Keratinocyte (primary cell): ENCODE measurements at regions not wholly inside any gene's neighbourhood (a gene's known extent, or its start where the extent isn't known, plus 50 kb on each side); places are given as distances from the start of the nearest gene placed in this dataset.

Experiments
- DNase-seq: peaks from one replicate; pipeline ENCODE4 v3.0.0-alpha.2; 2011; ENCODE audit warnings: low read depth, missing footprints, low spot score
- FAIRE-seq: peaks from 2 replicates; lab custom pipeline; 2011; peaks lifted over from hg19 to GRCh38; lab: Jason Lieb, UNC
- H2AFZ ChIP-seq: 2 replicates; pipeline ENCODE4 v1.6.0; 2012; ENCODE audit warnings: low read length, control low read depth, inconsistent platforms; ENCODE audit not compliant: control insufficient read depth
- H3K27ac ChIP-seq: 2 replicates; pipeline ENCODE4 v1.5.1; 2011; ENCODE audit warnings: low read length; ENCODE audit not compliant: control insufficient read depth, insufficient read depth
- H3K27me3 ChIP-seq: 3 replicates; pipeline ENCODE4 v1.6.0; 2011; ENCODE audit warnings: low read length; ENCODE audit not compliant: control insufficient read depth, insufficient read depth; ENCODE audit errors: extremely low read depth
- H3K36me3 ChIP-seq, 2 experiments: 2 replicates in 1 of 2; 3 replicates in 1 of 2; pipeline ENCODE4 v1.5.1; 2011; ENCODE audit warnings: low read length in 2 of 2, mild to moderate bottlenecking in 1 of 2; ENCODE audit not compliant: control insufficient read depth in 2 of 2, insufficient read depth in 2 of 2; ENCODE audit errors: extremely low read depth in 1 of 2
- H3K4me1 ChIP-seq: 3 replicates; pipeline ENCODE4 v1.5.1; 2011; ENCODE audit warnings: low read length; ENCODE audit not compliant: control insufficient read depth, insufficient read depth; ENCODE audit errors: extremely low read depth
- H3K4me2 ChIP-seq: 3 replicates; pipeline ENCODE4 v1.6.0; 2011; ENCODE audit warnings: low read depth, low read length; ENCODE audit not compliant: control insufficient read depth, insufficient read depth; ENCODE audit errors: extremely low read depth
- H3K4me3 ChIP-seq, 3 experiments: fragments of 200-600 bp in 1 of 3; sonication (generic) in 1 of 3; 2 replicates in 2 of 3; 3 replicates in 1 of 3; pipeline ENCODE4 v1.5.1; 2011 to 2016; ENCODE audit warnings: low read length in 3 of 3, mild to moderate bottlenecking in 3 of 3, control low read depth in 2 of 3, inconsistent platforms in 1 of 3, low read depth in 1 of 3, mixed read lengths in 1 of 3, mixed run types in 1 of 3, moderate library complexity in 1 of 3; ENCODE audit not compliant: control insufficient read depth in 2 of 3, insufficient read depth in 2 of 3; ENCODE audit errors: extremely low read depth in 1 of 3
- H3K79me2 ChIP-seq: 2 replicates; pipeline ENCODE4 v1.6.0; 2012; ENCODE audit warnings: low read length; ENCODE audit not compliant: control insufficient read depth, insufficient read depth
- H3K9ac ChIP-seq: 3 replicates; pipeline ENCODE4 v1.6.0; 2011; ENCODE audit warnings: low read length; ENCODE audit not compliant: control insufficient read depth, insufficient read depth; ENCODE audit errors: extremely low read depth
- H3K9me1 ChIP-seq: 3 replicates; pipeline ENCODE4 v1.6.0; 2011; ENCODE audit warnings: low read length; ENCODE audit not compliant: control insufficient read depth, insufficient read depth; ENCODE audit errors: extremely low read depth
- H3K9me3 ChIP-seq: 2 replicates; pipeline ENCODE4 v1.5.1; 2012; ENCODE audit warnings: low read depth, low read length; ENCODE audit not compliant: control insufficient read depth
- H4K20me1 ChIP-seq: 3 replicates; pipeline ENCODE4 v1.6.0; 2011; ENCODE audit warnings: low read length; ENCODE audit not compliant: control insufficient read depth, insufficient read depth; ENCODE audit errors: extremely low read depth
- EZH2 ChIP-seq: IDR thresholded peaks from one replicate; pipeline ENCODE4 v1.6.1; 2012; ENCODE audit warnings: inconsistent platforms, mild to moderate bottlenecking, low read length, moderate library complexity
- dilution Hi-C: fragments of 300-500 bp; cut with MboI; formaldehyde crosslinking; loops from one replicate; pipeline ENCODE4 v1.7.0; 2020; ENCODE audit warnings: low sequenced_read_pairs; ENCODE audit not compliant: extremely low pct_ligation_motif_present
- TF ChIP-seq, protein P1 (sequence below), 3 experiments: IDR thresholded peaks in 1 of 3; conservative IDR thresholded peaks in 1 of 3; optimal IDR thresholded peaks in 1 of 3; 2 replicates in 2 of 3; 3 replicates in 1 of 3; pipeline versions ENCODE3 to v1.5.1; 2011; ENCODE audit warnings: low read length in 3 of 3, mild to moderate bottlenecking in 3 of 3, moderate library complexity in 2 of 3, control low read depth in 1 of 3, inconsistent platforms in 1 of 3; ENCODE audit not compliant: insufficient read depth in 2 of 3; ENCODE audit errors: extremely low read depth in 1 of 3

DNA sequence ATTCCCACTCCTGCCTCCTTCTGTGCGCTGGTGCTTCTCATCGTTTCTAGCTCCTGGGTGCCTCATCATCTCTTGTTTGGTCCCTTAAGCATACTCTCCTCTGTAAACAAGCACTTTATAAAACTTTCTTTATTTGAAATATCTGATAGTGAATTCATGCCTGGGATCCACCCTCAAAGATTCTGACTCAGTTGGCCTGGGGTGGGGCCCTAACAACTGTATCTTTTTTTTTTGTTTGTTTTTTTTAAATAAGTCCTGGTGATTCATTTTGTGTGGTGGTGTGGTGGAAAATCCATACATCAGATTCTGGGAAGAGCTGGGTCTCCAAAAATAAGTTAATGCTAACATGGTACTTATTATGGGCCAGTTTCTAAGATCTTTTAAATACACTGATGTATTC is 678.3 kb downstream of the TOX3 start:
- no peaks in the 10 kb centered on the region for H3K9me1 ChIP-seq
- TF ChIP-seq, protein P1, sequence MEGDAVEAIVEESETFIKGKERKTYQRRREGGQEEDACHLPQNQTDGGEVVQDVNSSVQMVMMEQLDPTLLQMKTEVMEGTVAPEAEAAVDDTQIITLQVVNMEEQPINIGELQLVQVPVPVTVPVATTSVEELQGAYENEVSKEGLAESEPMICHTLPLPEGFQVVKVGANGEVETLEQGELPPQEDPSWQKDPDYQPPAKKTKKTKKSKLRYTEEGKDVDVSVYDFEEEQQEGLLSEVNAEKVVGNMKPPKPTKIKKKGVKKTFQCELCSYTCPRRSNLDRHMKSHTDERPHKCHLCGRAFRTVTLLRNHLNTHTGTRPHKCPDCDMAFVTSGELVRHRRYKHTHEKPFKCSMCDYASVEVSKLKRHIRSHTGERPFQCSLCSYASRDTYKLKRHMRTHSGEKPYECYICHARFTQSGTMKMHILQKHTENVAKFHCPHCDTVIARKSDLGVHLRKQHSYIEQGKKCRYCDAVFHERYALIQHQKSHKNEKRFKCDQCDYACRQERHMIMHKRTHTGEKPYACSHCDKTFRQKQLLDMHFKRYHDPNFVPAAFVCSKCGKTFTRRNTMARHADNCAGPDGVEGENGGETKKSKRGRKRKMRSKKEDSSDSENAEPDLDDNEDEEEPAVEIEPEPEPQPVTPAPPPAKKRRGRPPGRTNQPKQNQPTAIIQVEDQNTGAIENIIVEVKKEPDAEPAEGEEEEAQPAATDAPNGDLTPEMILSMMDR (optimal IDR thresholded peaks at IDR 0.05 in 1 of 3, IDR thresholded peaks at IDR 0.05 in 1 of 3, conservative IDR thresholded peaks at IDR 0.05 in 1 of 3; ENCODE audit: extremely low read depth in 1 of 3, insufficient read depth in 2 of 3, low read length in 3 of 3), result no peak
- TF ChIP-seq EZH2, result no peak
- no peak overlapping the region for H2AFZ ChIP-seq
- H3K4me3 ChIP-seq, result no peak overlapping the region
- dilution Hi-C loops, result no loop called here
- FAIRE-seq (no peak), DNase-seq (no peak)
- H3K4me1 ChIP-seq, result no peaks in the 10 kb centered on the region
- H3K36me3 ChIP-seq, result no peaks in the 10 kb centered on the region
- H3K27ac ChIP-seq, result no peak overlapping the region
- H3K79me2 ChIP-seq, result no peaks in the 10 kb centered on the region
- no peak overlapping the region for H3K9ac ChIP-seq
- no peaks in the 10 kb centered on the region for H4K20me1 ChIP-seq
- no peak overlapping the region for H3K4me2 ChIP-seq
- H3K27me3 ChIP-seq, result peaks cover 5% of the 10 kb centered on the region
- H3K9me3 ChIP-seq, result no peaks in the 10 kb centered on the region

DNA sequence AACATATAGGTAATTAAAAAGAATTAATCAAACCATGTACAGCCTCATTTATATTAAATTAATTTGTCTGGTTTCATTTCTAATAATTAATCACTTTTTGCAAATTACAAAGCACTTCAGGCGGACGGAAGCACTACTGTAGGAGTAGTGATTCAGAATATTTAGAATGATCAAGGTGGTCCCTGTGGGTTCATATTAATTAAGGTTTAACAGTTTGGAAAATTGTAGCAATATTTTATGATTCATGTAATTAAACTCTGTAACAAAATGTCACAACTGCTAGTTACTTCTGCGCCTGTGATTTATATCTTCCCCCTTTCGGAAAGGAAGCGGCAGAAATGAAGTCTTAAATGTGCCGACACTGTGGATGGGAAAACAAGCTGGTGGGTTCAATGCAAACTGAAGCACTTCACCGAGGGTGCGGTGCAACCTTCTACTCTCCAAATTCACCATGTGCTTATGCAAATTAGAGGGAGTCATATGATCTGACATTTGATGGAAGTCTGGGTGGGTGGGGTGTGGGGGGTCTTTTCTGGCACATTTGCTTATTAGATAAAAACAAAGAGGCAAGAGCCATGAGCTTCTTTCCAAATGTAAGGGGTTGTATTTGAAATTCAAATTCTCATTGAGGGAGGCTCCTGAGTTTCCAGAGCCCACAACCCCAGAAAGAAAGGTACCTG is 679.4 kb downstream of the TOX3 start:
- DNase-seq (no peak), FAIRE-seq (no peak)
- dilution Hi-C loops, result no loop called here
- H3K4me3 ChIP-seq, result no peak overlapping the region
- H4K20me1 ChIP-seq, result no peaks in the 10 kb centered on the region
- H3K27ac ChIP-seq, result no peak overlapping the region
- H3K79me2 ChIP-seq, result no peaks in the 10 kb centered on the region
- H3K9me1 ChIP-seq, result no peaks in the 10 kb centered on the region
- H3K9me3 ChIP-seq, result no peaks in the 10 kb centered on the region
- no peak overlapping the region for H2AFZ ChIP-seq
- H3K36me3 ChIP-seq, result no peaks in the 10 kb centered on the region
- no peaks in the 10 kb centered on the region for H3K4me1 ChIP-seq
- TF ChIP-seq EZH2, result no peak
- TF ChIP-seq, protein P1 (optimal IDR thresholded peaks at IDR 0.05 in 1 of 3, IDR thresholded peaks at IDR 0.05 in 1 of 3, conservative IDR thresholded peaks at IDR 0.05 in 1 of 3; ENCODE audit: extremely low read depth in 1 of 3, insufficient read depth in 2 of 3, low read length in 3 of 3), result no peak
- H3K4me2 ChIP-seq, result no peak overlapping the region
- H3K27me3 ChIP-seq, result peaks cover 5% of the 10 kb centered on the region
- no peak overlapping the region for H3K9ac ChIP-seq
